OCI-LY1 (cell line): ENCODE measurements at regions not wholly inside any gene's neighbourhood (a gene's known extent, or its start where the extent isn't known, plus 50 kb on each side); places are given as distances from the start of the nearest gene placed in this dataset.

Experiments
- H2AFZ ChIP-seq: fragments of 200-600 bp; sonication (generic), shearing (Covaris generic); 2 replicates; pipeline ENCODE4 v1.6.0; 2014; ENCODE audit warnings: antibody characterized with exemption, mild to moderate bottlenecking, low read length
- H3F3A ChIP-seq: fragments of 200-600 bp; sonication (generic), shearing (Covaris generic); 2 replicates; pipeline ENCODE4 v1.6.0; 2014; ENCODE audit warnings: mild to moderate bottlenecking, antibody characterized with exemption, low read length, moderate library complexity; ENCODE audit not compliant: insufficient read depth
- H3K27ac ChIP-seq: fragments of 200-600 bp; sonication (generic); 2 replicates; pipeline ENCODE4 v1.5.1; 2014; ENCODE audit warnings: low read length, mixed run types, mild to moderate bottlenecking, low read depth; ENCODE audit not compliant: poor library complexity, severe bottlenecking
- H3K27me3 ChIP-seq: fragments of 200-600 bp; sonication (generic); 2 replicates; pipeline ENCODE4 v1.6.0; 2014; ENCODE audit warnings: antibody characterized with exemption, mild to moderate bottlenecking, low read length, moderate library complexity; ENCODE audit not compliant: insufficient read depth
- H3K36me3 ChIP-seq: fragments of 200-600 bp; sonication (generic); 2 replicates; pipeline ENCODE4 v1.6.1; 2014; ENCODE audit warnings: mild to moderate bottlenecking, antibody characterized with exemption, low read length, moderate library complexity, mixed read lengths; ENCODE audit not compliant: insufficient read depth
- H3K4me1 ChIP-seq: fragments of 200-600 bp; sonication (generic); 2 replicates; pipeline ENCODE4 v1.5.1; 2014; ENCODE audit warnings: mild to moderate bottlenecking, low read length, moderate library complexity; ENCODE audit not compliant: insufficient read depth, severe bottlenecking
- H3K4me2 ChIP-seq: fragments of 200-600 bp; sonication (generic), shearing (Covaris generic); 2 replicates; pipeline ENCODE4 v1.6.1; 2014; ENCODE audit warnings: low read length
- H3K4me3 ChIP-seq: fragments of 200-600 bp; sonication (generic); 2 replicates; pipeline ENCODE4 v1.5.1; 2014; ENCODE audit warnings: low read length, low read depth, mild to moderate bottlenecking, mixed read lengths; ENCODE audit not compliant: poor library complexity, severe bottlenecking
- H3K79me2 ChIP-seq: fragments of 200-600 bp; shearing (Covaris generic); 2 replicates; pipeline ENCODE4 v1.6.1; 2016; ENCODE audit warnings: mixed run types, low read length, mixed read lengths; ENCODE audit not compliant: insufficient read depth
- H3K9ac ChIP-seq: fragments of 200-600 bp; sonication (generic), shearing (Covaris generic); 2 replicates; pipeline ENCODE4 v1.6.1; 2014; ENCODE audit warnings: mild to moderate bottlenecking, low read length, mixed read lengths
- H3K9me2 ChIP-seq: fragments of 200-600 bp; sonication (generic), shearing (Covaris generic); 2 replicates; pipeline ENCODE4 v1.6.1; 2014; ENCODE audit warnings: low read depth, mild to moderate bottlenecking, low read length, mixed read lengths
- H3K9me3 ChIP-seq: fragments of 200-600 bp; shearing (Covaris generic); 2 replicates; pipeline ENCODE4 v1.6.1; 2014; ENCODE audit warnings: low read length, mixed read lengths
- H4K20me1 ChIP-seq: fragments of 200-600 bp; sonication (generic), shearing (Covaris generic); 2 replicates; pipeline ENCODE4 v1.6.0; 2016; ENCODE audit warnings: mild to moderate bottlenecking, low read length; ENCODE audit not compliant: insufficient read depth
- EZH2 ChIP-seq: fragments of 200-600 bp; sonication (generic), shearing (Covaris generic); IDR thresholded peaks from 2 replicates; pipeline ENCODE4 v1.8.0; 2017; ENCODE audit warnings: borderline replicate concordance, mixed run types, mild to moderate bottlenecking, antibody characterized with exemption, low read length, moderate library complexity, mixed read lengths
- TF ChIP-seq, protein P1 (sequence below): fragments of 200-600 bp; sonication (generic), shearing (Covaris generic); IDR thresholded peaks from 2 replicates; pipeline ENCODE4 v1.5.1; 2017; ENCODE audit warnings: mild to moderate bottlenecking, antibody characterized with exemption, low read length, moderate library complexity, mixed read lengths

DNA sequence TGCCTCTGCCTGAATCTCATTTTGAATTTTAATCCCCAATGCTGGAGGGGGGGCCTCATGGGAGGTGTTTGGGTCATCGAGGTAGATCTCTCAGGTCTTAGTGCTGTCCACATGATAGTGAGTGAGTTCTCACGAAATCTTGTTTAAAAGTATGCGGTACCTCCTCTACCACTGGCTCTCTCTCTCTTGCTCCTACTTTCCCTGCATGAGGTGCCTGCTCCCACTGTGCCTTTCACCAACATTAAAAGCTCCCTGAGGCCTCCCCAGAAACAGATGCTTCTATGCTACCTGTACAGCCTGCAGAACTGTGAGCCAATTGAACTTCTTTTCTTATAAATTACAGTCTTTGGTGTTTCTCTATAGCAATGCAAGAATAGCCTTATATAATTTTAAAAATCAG, 560.7 kb upstream of the CPEB2 start:
- TF ChIP-seq EZH2 = no peak
- TF ChIP-seq, protein P1, sequence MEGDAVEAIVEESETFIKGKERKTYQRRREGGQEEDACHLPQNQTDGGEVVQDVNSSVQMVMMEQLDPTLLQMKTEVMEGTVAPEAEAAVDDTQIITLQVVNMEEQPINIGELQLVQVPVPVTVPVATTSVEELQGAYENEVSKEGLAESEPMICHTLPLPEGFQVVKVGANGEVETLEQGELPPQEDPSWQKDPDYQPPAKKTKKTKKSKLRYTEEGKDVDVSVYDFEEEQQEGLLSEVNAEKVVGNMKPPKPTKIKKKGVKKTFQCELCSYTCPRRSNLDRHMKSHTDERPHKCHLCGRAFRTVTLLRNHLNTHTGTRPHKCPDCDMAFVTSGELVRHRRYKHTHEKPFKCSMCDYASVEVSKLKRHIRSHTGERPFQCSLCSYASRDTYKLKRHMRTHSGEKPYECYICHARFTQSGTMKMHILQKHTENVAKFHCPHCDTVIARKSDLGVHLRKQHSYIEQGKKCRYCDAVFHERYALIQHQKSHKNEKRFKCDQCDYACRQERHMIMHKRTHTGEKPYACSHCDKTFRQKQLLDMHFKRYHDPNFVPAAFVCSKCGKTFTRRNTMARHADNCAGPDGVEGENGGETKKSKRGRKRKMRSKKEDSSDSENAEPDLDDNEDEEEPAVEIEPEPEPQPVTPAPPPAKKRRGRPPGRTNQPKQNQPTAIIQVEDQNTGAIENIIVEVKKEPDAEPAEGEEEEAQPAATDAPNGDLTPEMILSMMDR = no peak
- no peak overlapping the region for H3K27ac ChIP-seq
- H3K79me2 ChIP-seq = no peaks in the 10 kb centered on the region
- no peaks in the 10 kb centered on the region for H3K27me3 ChIP-seq
- H3K36me3 ChIP-seq = no peaks in the 10 kb centered on the region
- H3K4me2 ChIP-seq = no peak overlapping the region
- no peaks in the 10 kb centered on the region for H3K9me3 ChIP-seq
- no peak overlapping the region for H3K4me3 ChIP-seq
- H2AFZ ChIP-seq = no peak overlapping the region
- H3K9ac ChIP-seq = no peak overlapping the region
- H3F3A ChIP-seq = no peaks in the 10 kb centered on the region
- H3K9me2 ChIP-seq = no peaks in the 10 kb centered on the region
- no peaks in the 10 kb centered on the region for H4K20me1 ChIP-seq
- H3K4me1 ChIP-seq = no peaks in the 10 kb centered on the region

DNA sequence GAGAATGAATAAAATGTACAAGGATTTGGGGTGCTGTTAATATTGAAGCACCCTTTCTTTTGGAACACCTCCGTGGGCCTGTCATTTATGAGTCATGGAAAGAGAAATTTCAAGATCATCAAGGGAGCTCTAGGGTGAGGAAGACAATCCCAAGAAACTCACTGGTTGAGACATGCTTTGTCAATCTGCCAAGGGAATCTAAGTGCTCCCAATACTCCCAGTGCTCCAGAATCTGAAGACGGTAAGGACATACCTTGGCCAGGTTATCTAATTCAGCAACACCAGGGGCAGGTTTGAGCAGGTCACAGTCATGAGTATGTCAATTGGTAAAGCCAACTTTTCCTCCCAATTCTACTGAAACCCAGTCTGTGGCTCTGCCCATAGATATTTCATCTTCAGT, 556.4 kb upstream of the CPEB2 start:
- Histone ChIP-seq H3K27ac (no peak overlapping the region), H3K9me3 (no peaks in the 10 kb centered on the region), H3K9ac (no peak overlapping the region), H2AFZ (no peak overlapping the region), H4K20me1 (no peaks in the 10 kb centered on the region), H3K27me3 (no peaks in the 10 kb centered on the region), H3K79me2 (no peaks in the 10 kb centered on the region), H3F3A (no peaks in the 10 kb centered on the region), H3K9me2 (no peaks in the 10 kb centered on the region), H3K36me3 (no peaks in the 10 kb centered on the region), H3K4me1 (no peaks in the 10 kb centered on the region), H3K4me2 (no peak overlapping the region), H3K4me3 (no peak overlapping the region)
- TF ChIP-seq EZH2 = no peak
- TF ChIP-seq, protein P1 = no peak

DNA sequence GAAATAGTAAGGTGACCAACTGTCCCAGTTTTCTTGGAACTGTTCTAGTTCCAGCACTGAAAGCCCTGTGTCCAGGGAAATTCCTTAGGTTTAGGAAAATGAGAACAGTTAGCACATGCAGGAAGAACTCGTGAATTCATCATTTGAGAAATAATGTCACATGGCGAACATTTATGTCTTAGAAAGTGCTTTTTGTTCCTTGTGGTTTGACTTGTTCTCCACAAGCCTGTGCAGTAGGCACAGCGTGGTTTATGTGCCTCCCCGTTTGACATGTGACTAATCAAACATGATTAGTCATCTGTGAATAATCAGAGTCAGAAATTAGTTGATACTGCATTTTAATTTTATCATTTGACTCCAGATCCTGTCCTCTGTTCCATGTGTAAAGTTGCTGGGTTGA, 556.0 kb upstream of the CPEB2 start:
- H3K27ac ChIP-seq = no peak overlapping the region
- TF ChIP-seq, protein P1 = no peak
- TF ChIP-seq EZH2 = no peak

More for the DNA sequence above, 556.0 kb upstream of the CPEB2 start:
- Histone ChIP-seq H3K9me3 (no peaks in the 10 kb centered on the region), H3K27me3 (no peaks in the 10 kb centered on the region), H4K20me1 (no peaks in the 10 kb centered on the region), H3K79me2 (no peaks in the 10 kb centered on the region), H3K36me3 (no peaks in the 10 kb centered on the region), H3K4me2 (no peak overlapping the region), H3K4me1 (no peaks in the 10 kb centered on the region), H3K9me2 (no peaks in the 10 kb centered on the region), H3K9ac (no peak overlapping the region), H2AFZ (no peak overlapping the region), H3K4me3 (no peak overlapping the region), H3F3A (no peaks in the 10 kb centered on the region)
